Endothelial cell of umbilical vein (primary cell): ENCODE measurements at regions not wholly inside any gene's neighbourhood (a gene's known extent, or its start where the extent isn't known, plus 50 kb on each side); places are given as distances from the start of the nearest gene placed in this dataset.

Experiments
- CTCF ChIP-seq, 2 donors: IDR thresholded peaks; 1 replicate in 1 of 2; 2 replicates in 1 of 2; pipeline ENCODE4 v1.5.1; 2011; ENCODE audit warnings: low read length in 2 of 2, mild to moderate bottlenecking in 2 of 2, moderate library complexity in 2 of 2, control low read depth in 1 of 2, inconsistent platforms in 1 of 2, low read depth in 1 of 2; ENCODE audit not compliant: insufficient read depth in 1 of 2; ENCODE audit errors: extremely low read depth in 1 of 2
- EZH2 ChIP-seq: IDR thresholded peaks from 2 replicates; pipeline ENCODE4 v1.6.1; 2012; ENCODE audit warnings: borderline replicate concordance, low read depth, mild to moderate bottlenecking, moderate library complexity, low read length, inconsistent platforms; ENCODE audit not compliant: severe bottlenecking
- POLR2A ChIP-seq: IDR thresholded peaks from 2 replicates; pipeline ENCODE4 v1.6.1; 2012; ENCODE audit warnings: low read depth, mild to moderate bottlenecking, control low read depth, low read length
- POLR2AphosphoS5 ChIP-seq: IDR thresholded peaks from 2 replicates; pipeline ENCODE4 v1.6.1; 2012; ENCODE audit warnings: low read depth, mild to moderate bottlenecking, control low read depth, low read length, moderate library complexity; ENCODE audit not compliant: insufficient read depth

DNA sequence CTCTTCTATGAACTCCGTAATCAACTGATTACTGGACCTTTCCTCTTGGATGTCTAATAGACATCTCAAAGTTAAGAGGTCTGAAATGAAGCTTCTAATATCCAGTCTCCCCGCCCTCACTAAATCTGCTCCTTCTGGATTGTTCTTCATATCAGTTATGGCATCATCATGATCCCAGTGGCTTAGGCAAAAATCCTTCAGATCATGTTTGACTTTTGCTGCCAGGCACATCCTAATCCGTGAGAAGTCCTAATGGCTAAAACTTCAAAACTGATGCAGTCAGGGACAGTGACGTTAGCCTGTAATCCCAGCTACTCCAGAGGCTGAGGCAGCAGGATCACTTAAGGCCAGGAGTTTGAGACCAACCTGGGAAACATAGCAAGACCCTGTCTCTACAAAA, 55.1 kb upstream of the GUCY1A1 start:
- TF ChIP-seq POLR2A, result no peak
- no peak for TF ChIP-seq CTCF (IDR thresholded peaks at IDR 0.05; ENCODE audit: extremely low read depth in 1 of 2, insufficient read depth in 1 of 2, low read depth in 1 of 2, low read length in 2 of 2)
- no peak for TF ChIP-seq EZH2
- no peak for TF ChIP-seq POLR2AphosphoS5
